ENCODE measurements at regions not wholly inside any gene's neighbourhood (a gene's known extent, or its start where the extent isn't known, plus 50 kb on each side); places are given as distances from the start of the nearest gene placed in this dataset.

DNA sequence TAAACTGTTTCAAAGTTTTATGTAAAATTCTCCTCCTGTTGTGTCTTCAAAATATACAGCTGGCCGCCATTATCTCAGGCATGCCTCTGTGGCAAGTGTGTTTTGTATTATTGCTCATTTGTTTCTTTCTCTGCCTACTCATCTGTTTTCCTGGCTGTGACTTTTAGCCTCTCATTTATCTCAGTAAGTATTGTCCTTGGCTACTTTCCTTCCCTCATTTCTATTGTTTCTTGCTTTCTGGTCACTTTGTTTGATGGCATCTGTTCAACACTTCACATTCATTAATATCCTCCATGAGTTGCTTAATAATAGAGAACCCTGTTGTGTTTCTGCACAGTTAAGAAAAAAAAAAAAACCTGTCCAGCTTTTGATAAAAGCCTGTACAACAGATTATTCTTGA, 869.4 kb downstream of the PCDH17 start:
- TF ChIP-seq, protein P1, sequence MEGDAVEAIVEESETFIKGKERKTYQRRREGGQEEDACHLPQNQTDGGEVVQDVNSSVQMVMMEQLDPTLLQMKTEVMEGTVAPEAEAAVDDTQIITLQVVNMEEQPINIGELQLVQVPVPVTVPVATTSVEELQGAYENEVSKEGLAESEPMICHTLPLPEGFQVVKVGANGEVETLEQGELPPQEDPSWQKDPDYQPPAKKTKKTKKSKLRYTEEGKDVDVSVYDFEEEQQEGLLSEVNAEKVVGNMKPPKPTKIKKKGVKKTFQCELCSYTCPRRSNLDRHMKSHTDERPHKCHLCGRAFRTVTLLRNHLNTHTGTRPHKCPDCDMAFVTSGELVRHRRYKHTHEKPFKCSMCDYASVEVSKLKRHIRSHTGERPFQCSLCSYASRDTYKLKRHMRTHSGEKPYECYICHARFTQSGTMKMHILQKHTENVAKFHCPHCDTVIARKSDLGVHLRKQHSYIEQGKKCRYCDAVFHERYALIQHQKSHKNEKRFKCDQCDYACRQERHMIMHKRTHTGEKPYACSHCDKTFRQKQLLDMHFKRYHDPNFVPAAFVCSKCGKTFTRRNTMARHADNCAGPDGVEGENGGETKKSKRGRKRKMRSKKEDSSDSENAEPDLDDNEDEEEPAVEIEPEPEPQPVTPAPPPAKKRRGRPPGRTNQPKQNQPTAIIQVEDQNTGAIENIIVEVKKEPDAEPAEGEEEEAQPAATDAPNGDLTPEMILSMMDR (IDR thresholded peaks at IDR 0.05) = no peak
- TF ChIP-seq POLR2A (IDR thresholded peaks at IDR 0.05) = no peak
